ENCODE measurements at regions not wholly inside any gene's neighbourhood (a gene's known extent, or its start where the extent isn't known, plus 50 kb on each side); places are given as distances from the start of the nearest gene placed in this dataset.
"Not testable (repeated sequence)": the region's sequence is repeated elsewhere in the genome, so short reads cannot be mapped to it uniquely, and the experiment has no call there.

- TF ChIP-seq CTCF (IDR thresholded peaks at IDR 0.05), result no peak
- peaks cover 23% of the 10 kb centered on the region for H3K27me3 Mint-ChIP-seq (ENCODE audit: low read depth)
- H3K4me3 Mint-ChIP-seq (ENCODE audit: unreplicated experiment), result no peak overlapping the region
- no peaks in the 10 kb centered on the region for H3K9me3 Mint-ChIP-seq (ENCODE audit: low read depth)
- H3K27ac Mint-ChIP-seq (ENCODE audit: unreplicated experiment), result no peak overlapping the region
- no peaks in the 10 kb centered on the region for H3K4me1 Mint-ChIP-seq (ENCODE audit: low read depth)
- H3K36me3 Mint-ChIP-seq (ENCODE audit: low read depth), result no peaks in the 10 kb centered on the region
- no peak for DNase-seq (ENCODE audit: low spot score)
These were observed 207.1 kb upstream of the SLC8A1 start for GRCh38 chr2:40658941-40659340.

- H3K4me1 Mint-ChIP-seq (ENCODE audit: low read depth), result peaks cover 2% of the 10 kb centered on the region
- no peak overlapping the region for H3K27ac Mint-ChIP-seq (ENCODE audit: unreplicated experiment)
- H3K4me3 Mint-ChIP-seq (ENCODE audit: unreplicated experiment), result no peak overlapping the region
- no peaks in the 10 kb centered on the region for H3K36me3 Mint-ChIP-seq (ENCODE audit: low read depth)
- no peaks in the 10 kb centered on the region for H3K9me3 Mint-ChIP-seq (ENCODE audit: low read depth)
- TF ChIP-seq CTCF (IDR thresholded peaks at IDR 0.05), result no peak
- H3K27me3 Mint-ChIP-seq (ENCODE audit: low read depth), result peaks cover 32% of the 10 kb centered on the region
- DNase-seq (ENCODE audit: low spot score), result no peak
These were observed 213.8 kb upstream of the SLC8A1 start for GRCh38 chr2:40665493-40666232.

GRCh38 chr2:40666398-40666797 lies 214.5 kb upstream of the SLC8A1 start:
- Mint-ChIP-seq H3K4me1 (ENCODE audit: low read depth) (peaks cover 2% of the 10 kb centered on the region), H3K27ac (ENCODE audit: unreplicated experiment) (no peak overlapping the region), H3K36me3 (ENCODE audit: low read depth) (no peaks in the 10 kb centered on the region), H3K4me3 (ENCODE audit: unreplicated experiment) (no peak overlapping the region), H3K27me3 (ENCODE audit: low read depth) (peaks cover 30% of the 10 kb centered on the region), H3K9me3 (ENCODE audit: low read depth) (no peaks in the 10 kb centered on the region)
- DNase-seq (ENCODE audit: low spot score), result no peak
- no peak for TF ChIP-seq CTCF (IDR thresholded peaks at IDR 0.05)

- TF ChIP-seq CTCF (IDR thresholded peaks at IDR 0.05), result no peak
- no peak for DNase-seq (ENCODE audit: low spot score)
- Mint-ChIP-seq H3K4me1 (ENCODE audit: low read depth) (peaks cover 2% of the 10 kb centered on the region), H3K27me3 (ENCODE audit: low read depth) (peaks cover 26% of the 10 kb centered on the region), H3K36me3 (ENCODE audit: low read depth) (no peaks in the 10 kb centered on the region), H3K9me3 (ENCODE audit: low read depth) (peaks cover 6% of the 10 kb centered on the region), H3K4me3 (ENCODE audit: unreplicated experiment) (no peak overlapping the region), H3K27ac (ENCODE audit: unreplicated experiment) (no peak overlapping the region)
These were observed 216.5 kb upstream of the SLC8A1 start for GRCh38 chr2:40668425-40668824.

- H3K4me3 Mint-ChIP-seq (ENCODE audit: unreplicated experiment); H3K27me3 Mint-ChIP-seq (ENCODE audit: low read depth); H3K4me1 Mint-ChIP-seq (ENCODE audit: low read depth); H3K36me3 Mint-ChIP-seq (ENCODE audit: low read depth); H3K27ac Mint-ChIP-seq (ENCODE audit: unreplicated experiment); DNase-seq (ENCODE audit: low spot score): not testable (repeated sequence)
- H3K9me3 Mint-ChIP-seq (ENCODE audit: low read depth), result peaks cover 15% of the 10 kb centered on the region
These were observed 224.4 kb upstream of the SLC8A1 start for GRCh38 chr2:40676134-40676790.

Measured in chondrocyte (in vitro differentiated cells).